NCI-H460 (cell line): ENCODE measurements at regions not wholly inside any gene's neighbourhood (a gene's known extent, or its start where the extent isn't known, plus 50 kb on each side); places are given as distances from the start of the nearest gene placed in this dataset.

ENCODE experiments used
- DNase-seq: peaks from one replicate; pipeline ENCODE4 v3.0.0-alpha.2; 2016; ENCODE audit warnings: low read depth; ENCODE audit errors: extremely low read depth

GRCh38 chr22:47818496-47818895 is 1056.0 kb downstream of the TBC1D22A start:
- DNase-seq, result no peak

- no peak for DNase-seq
These were observed 1054.9 kb downstream of the TBC1D22A start for GRCh38 chr22:47817380-47817779.

GRCh38 chr22:47816863-47817210 is 1054.4 kb downstream of the TBC1D22A start:
- no peak for DNase-seq

GRCh38 chr22:47816121-47816862 is 1053.8 kb downstream of the TBC1D22A start:
- no peak for DNase-seq

GRCh38 chr22:47814474-47814873 is 1052.0 kb downstream of the TBC1D22A start:
- DNase-seq, result no peak

GRCh38 chr22:47813661-47814060 is 1051.2 kb downstream of the TBC1D22A start:
- no peak for DNase-seq

- DNase-seq, result no peak
These were observed 1049.5 kb downstream of the TBC1D22A start for GRCh38 chr22:47811971-47812370.

- no peak for DNase-seq
These were observed 1048.4 kb downstream of the TBC1D22A start for GRCh38 chr22:47810505-47811500.

- DNase-seq, result no peak
These were observed 1046.6 kb downstream of the TBC1D22A start for GRCh38 chr22:47808886-47809620.

- no peak for DNase-seq
These were observed 1045.8 kb downstream of the TBC1D22A start for GRCh38 chr22:47808236-47808635.

GRCh38 chr22:47807506-47807905 is 1045.1 kb downstream of the TBC1D22A start:
- DNase-seq, result no peak

- DNase-seq, result no peak
These were observed 1044.4 kb downstream of the TBC1D22A start for GRCh38 chr22:47806894-47807293.

- DNase-seq, result no peak
These were observed 1043.0 kb downstream of the TBC1D22A start for GRCh38 chr22:47805394-47805935.

- no peak for DNase-seq
These were observed 1041.8 kb downstream of the TBC1D22A start for GRCh38 chr22:47804281-47804680.

GRCh38 chr22:47802421-47802820 is 1040.0 kb downstream of the TBC1D22A start:
- no peak for DNase-seq

- no peak for DNase-seq
These were observed 1039.2 kb downstream of the TBC1D22A start for GRCh38 chr22:47801541-47802245.

GRCh38 chr22:47798229-47798628 is 1035.8 kb downstream of the TBC1D22A start:
- DNase-seq, result no peak

GRCh38 chr22:47797342-47797945 is 1035.0 kb downstream of the TBC1D22A start:
- no peak for DNase-seq

- DNase-seq, result no peak
These were observed 1033.9 kb downstream of the TBC1D22A start for GRCh38 chr22:47796128-47796908.
